SK-N-SH (cell line): ENCODE measurements at regions not wholly inside any gene's neighbourhood (a gene's known extent, or its start where the extent isn't known, plus 50 kb on each side); places are given as distances from the start of the nearest gene placed in this dataset.
"Not testable (repeated sequence)": the region's sequence is repeated elsewhere in the genome, so short reads cannot be mapped to it uniquely, and the experiment has no call there.

Experiments used
- CTCF ChIA-PET: fragments of 300-600, 350-600 bp; formaldehyde crosslinking; extraction: SDS; loops from one replicate; lab custom pipeline; 2021; lab: Yijun Ruan, JAX
- POLR2A ChIA-PET: fragments of 350-600 bp; sonication (Branson Sonifier 250); formaldehyde crosslinking; extraction: SDS; loops from one replicate; lab custom pipeline; 2020; ENCODE audit warnings: antibody characterized with exemption, inconsistent platforms; lab: Yijun Ruan, JAX
- DNase-seq: peaks from one replicate; pipeline ENCODE4 v3.0.0; 2012
- H2AFZ ChIP-seq: fragments of 200-600 bp; sonication (generic); 2 replicates; pipeline ENCODE4 v1.8.1; 2016; ENCODE audit warnings: antibody characterized with exemption, mild to moderate bottlenecking, low read depth
- H3F3A ChIP-seq: fragments of 200-600 bp; sonication (generic); replicated peaks from 2 replicates; pipeline ENCODE3; 2016; ENCODE audit warnings: antibody characterized with exemption, mild to moderate bottlenecking; ENCODE audit not compliant: insufficient read depth
- H3K27ac ChIP-seq, 2 experiments: fragments of 200-500 bp in 1 of 2; fragments of 200-600 bp in 1 of 2; sonication (Bioruptor generic) in 1 of 2; sonication (generic), shearing (Covaris generic) in 1 of 2; 2 replicates each; pipeline versions ENCODE4 v1.5.1 to v1.6.1; 2014 to 2016; ENCODE audit warnings: low read depth in 2 of 2, inconsistent platforms in 1 of 2, low read length in 1 of 2, mild to moderate bottlenecking in 1 of 2, mixed read lengths in 1 of 2
- H3K27me3 ChIP-seq: fragments of 200-600 bp; sonication (generic), shearing (Covaris generic); 2 replicates; pipeline ENCODE4 v1.6.1; 2016; ENCODE audit warnings: mixed run types; ENCODE audit not compliant: insufficient read depth
- H3K36me3 ChIP-seq, 2 experiments: fragments of 200-500 bp in 1 of 2; fragments of 200-600 bp in 1 of 2; sonication (Bioruptor generic) in 1 of 2; sonication (generic) in 1 of 2; replicated peaks in 1 of 2; 2 replicates each; pipeline versions ENCODE3 to v1.5.1; 2014 to 2016; ENCODE audit warnings: low read length in 1 of 2, mild to moderate bottlenecking in 1 of 2; ENCODE audit not compliant: insufficient read depth in 2 of 2, control insufficient read depth in 1 of 2
- H3K4me1 ChIP-seq, 2 experiments: fragments of 200-500 bp in 1 of 2; fragments of 200-600 bp in 1 of 2; sonication (Bioruptor generic) in 1 of 2; sonication (generic), shearing (Covaris generic) in 1 of 2; 2 replicates each; pipeline versions ENCODE4 v1.5.1 to v1.6.1; 2014 to 2016; ENCODE audit warnings: low read depth in 1 of 2, low read length in 1 of 2, mixed run types in 1 of 2; ENCODE audit not compliant: insufficient read depth in 2 of 2, control insufficient read depth in 1 of 2
- H3K4me2 ChIP-seq: fragments of 200-600 bp; sonication (generic), shearing (Covaris generic); 2 replicates; pipeline ENCODE4 v1.6.1; 2017; ENCODE audit warnings: mixed run types
- H3K4me3 ChIP-seq, 2 experiments: fragments of 200-500 bp in 1 of 2; fragments of 200-600 bp in 1 of 2; sonication (Bioruptor generic) in 1 of 2; sonication (generic), shearing (Covaris generic) in 1 of 2; 2 replicates each; pipeline versions ENCODE4 v1.5.1 to v1.8.1; 2014 to 2016; ENCODE audit warnings: low read depth in 2 of 2, inconsistent platforms in 1 of 2, low read length in 1 of 2, mild to moderate bottlenecking in 1 of 2, mixed read lengths in 1 of 2, moderate library complexity in 1 of 2
- H3K79me2 ChIP-seq: fragments of 200-600 bp; sonication (generic); 2 replicates; pipeline ENCODE4 v1.8.1; 2017; ENCODE audit warnings: mild to moderate bottlenecking; ENCODE audit not compliant: insufficient read depth
- H3K9ac ChIP-seq: fragments of 200-600 bp; sonication (generic); 2 replicates; pipeline ENCODE4 v1.6.1; 2017; ENCODE audit warnings: mixed run types
- H3K9me2 ChIP-seq: fragments of 200-600 bp; sonication (generic); 2 replicates; pipeline ENCODE4 v1.6.1; 2017; ENCODE audit warnings: mixed run types
- H3K9me3 ChIP-seq: fragments of 200-600 bp; sonication (generic); 2 replicates; pipeline ENCODE4 v1.6.1; 2017; ENCODE audit warnings: mixed run types, mild to moderate bottlenecking, moderate library complexity
- H4K20me1 ChIP-seq: fragments of 200-600 bp; sonication (generic); 2 replicates; pipeline ENCODE4 v1.6.1; 2017; ENCODE audit warnings: mild to moderate bottlenecking, mixed run types; ENCODE audit not compliant: insufficient read depth
- CTCF ChIP-seq: fragments of 200-600 bp; sonication (generic); IDR thresholded peaks from 2 replicates; pipeline ENCODE4 v1.6.1; 2017; ENCODE audit warnings: antibody characterized with exemption, mild to moderate bottlenecking, moderate library complexity
- GATA2 ChIP-seq: sonication (generic); formaldehyde crosslinking; IDR thresholded peaks from 2 replicates; pipeline ENCODE4 v1.5.0; 2020; ENCODE audit warnings: mild to moderate bottlenecking, missing genetic modification reagents
- MEF2A ChIP-seq: IDR thresholded peaks from 2 replicates; pipeline ENCODE4 v1.4.0; 2012; ENCODE audit warnings: low read depth, borderline replicate concordance
- MXI1 ChIP-seq: IDR thresholded peaks from 2 replicates; pipeline ENCODE4 v1.6.1; 2012; ENCODE audit warnings: mild to moderate bottlenecking, low read depth, low read length, improper control_type of control experiment
- REST ChIP-seq: IDR thresholded peaks from 2 replicates; pipeline ENCODE4 v1.6.1; 2012; ENCODE audit warnings: mild to moderate bottlenecking, low read depth, low read length, moderate library complexity
- RFX5 ChIP-seq: IDR thresholded peaks from 2 replicates; pipeline ENCODE4 v1.6.1; 2012; ENCODE audit warnings: mild to moderate bottlenecking, improper control_type of control experiment, low read length
- SIN3A ChIP-seq: IDR thresholded peaks from 2 replicates; pipeline ENCODE4 v1.6.1; 2012; ENCODE audit warnings: low read depth, mild to moderate bottlenecking, low read length, moderate library complexity, borderline replicate concordance
- TCF12 ChIP-seq: IDR thresholded peaks from 2 replicates; pipeline ENCODE4 v1.4.0; 2012
- USF2 ChIP-seq: fragments of 150-350 bp; IDR thresholded peaks from 2 replicates; pipeline ENCODE4 v1.6.1; 2017; ENCODE audit warnings: antibody characterized with exemption, low read length, low read depth, borderline replicate concordance
- ZBTB33 ChIP-seq: IDR thresholded peaks from 2 replicates; pipeline ENCODE4 v1.4.0; 2012; ENCODE audit warnings: low read depth, borderline replicate concordance
- WGBS: methylation state at CpG from one replicate; pipeline ENCODE4 v1.1.6; 2017; ENCODE audit warnings: low lambda C conversion rate; 5-methylcytosine and 5-hydroxymethylcytosine counted together

GRCh38 chr21:20220586-20220985 is 777.6 kb upstream of the NCAM2 start:
- H2AFZ ChIP-seq, result no peak overlapping the region
- H3K9me2 ChIP-seq, result no peaks in the 10 kb centered on the region
- CTCF ChIA-PET, result no interaction called here
- H3K27me3 ChIP-seq, result no peaks in the 10 kb centered on the region
- no peaks in the 10 kb centered on the region for H3K36me3 ChIP-seq
- H3K9me3 ChIP-seq, result 0 out of 2 replicates have a peak, but pooled peaks cover 4% of the 10 kb centered on the region
- POLR2A ChIA-PET, result no interaction called here
- DNase-seq, result no peak
- TF ChIP-seq CTCF (no peak), SIN3A (no peak), REST (no peak), RFX5 (no peak), USF2 (no peak), TCF12 (no peak), GATA2 (CRISPR knock-in tag) (no peak), MXI1 (no peak), ZBTB33 (no peak), MEF2A (no peak)
- no peak overlapping the region for H3K4me3 ChIP-seq
- no peaks in the 10 kb centered on the region for H4K20me1 ChIP-seq
- H3K27ac ChIP-seq, result no peak overlapping the region
- no peaks in the 10 kb centered on the region for H3K79me2 ChIP-seq
- no peak overlapping the region for H3K9ac ChIP-seq
- no peaks in the 10 kb centered on the region for H3F3A ChIP-seq
- H3K4me1 ChIP-seq, result no peaks in the 10 kb centered on the region
- no peak overlapping the region for H3K4me2 ChIP-seq

GRCh38 chr21:20221981-20222380 is 776.2 kb upstream of the NCAM2 start:
- 45% methylated on average over 12 of the region's 12 CpGs for WGBS
- H3K9ac ChIP-seq, H2AFZ ChIP-seq, H3K4me3 ChIP-seq, H4K20me1 ChIP-seq, H3K4me1 ChIP-seq, DNase-seq, H3K4me2 ChIP-seq, H3K27ac ChIP-seq, H3K79me2 ChIP-seq, H3F3A ChIP-seq, H3K9me2 ChIP-seq, H3K9me3 ChIP-seq, H3K27me3 ChIP-seq, CTCF ChIA-PET, POLR2A ChIA-PET, H3K36me3 ChIP-seq: not testable (repeated sequence)

GRCh38 chr21:20236649-20237048 is 761.6 kb upstream of the NCAM2 start:
- H3K79me2 ChIP-seq, DNase-seq, POLR2A ChIA-PET, H3K36me3 ChIP-seq, H3K4me2 ChIP-seq, H4K20me1 ChIP-seq, H3K9ac ChIP-seq, CTCF ChIA-PET, H3K27ac ChIP-seq, H3K9me2 ChIP-seq, H3F3A ChIP-seq, H2AFZ ChIP-seq, H3K27me3 ChIP-seq, H3K9me3 ChIP-seq, H3K4me3 ChIP-seq, H3K4me1 ChIP-seq: not testable (repeated sequence)
- WGBS, result 0% methylated on average over 1 of the region's 1 CpG
